ENCODE measurements at regions not wholly inside any gene's neighbourhood (a gene's known extent, or its start where the extent isn't known, plus 50 kb on each side); places are given as distances from the start of the nearest gene placed in this dataset.

DNA sequence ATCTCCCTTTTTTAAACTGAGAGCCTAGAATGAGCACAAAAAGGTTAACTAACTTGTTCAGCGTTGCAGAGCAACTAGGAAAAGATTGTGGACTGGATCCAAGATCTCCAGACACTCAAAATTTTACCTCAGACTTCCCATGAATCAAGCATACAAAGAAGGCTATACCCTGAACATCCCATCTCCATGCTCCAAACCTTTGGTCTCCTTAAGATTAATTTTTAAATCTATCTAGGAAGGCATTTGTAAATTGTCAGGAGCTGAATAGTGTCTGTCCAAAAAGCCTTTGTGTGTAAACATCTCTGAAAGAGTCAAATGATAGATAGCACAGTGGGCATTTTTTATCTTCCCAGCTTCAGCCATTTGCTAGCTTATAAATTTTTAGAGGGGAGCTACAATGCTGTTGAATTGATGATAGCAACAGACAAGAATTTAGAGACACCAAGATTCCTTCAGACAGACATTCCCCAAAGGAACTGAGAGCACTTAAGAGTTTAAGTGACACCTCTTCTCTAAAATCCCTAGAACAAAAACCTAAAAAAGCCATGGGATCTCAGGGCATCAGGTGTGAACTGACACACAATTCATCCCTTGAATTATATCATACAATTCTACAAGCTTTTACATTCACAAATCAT is 480.8 kb upstream of the FAM241A start:
- DNase-seq (ENCODE audit: low spot score), result no peak

GRCh38 chr4:111666826-111667360 is 478.4 kb upstream of the FAM241A start:
- DNase-seq (ENCODE audit: low spot score), result no peak

- no peak for DNase-seq (ENCODE audit: low spot score)
Measured at GRCh38 chr4:111671756-111672155, 473.5 kb upstream of the FAM241A start.

- no peak for DNase-seq (ENCODE audit: low spot score)
Measured at GRCh38 chr4:111675746-111676145, 469.5 kb upstream of the FAM241A start.

DNA sequence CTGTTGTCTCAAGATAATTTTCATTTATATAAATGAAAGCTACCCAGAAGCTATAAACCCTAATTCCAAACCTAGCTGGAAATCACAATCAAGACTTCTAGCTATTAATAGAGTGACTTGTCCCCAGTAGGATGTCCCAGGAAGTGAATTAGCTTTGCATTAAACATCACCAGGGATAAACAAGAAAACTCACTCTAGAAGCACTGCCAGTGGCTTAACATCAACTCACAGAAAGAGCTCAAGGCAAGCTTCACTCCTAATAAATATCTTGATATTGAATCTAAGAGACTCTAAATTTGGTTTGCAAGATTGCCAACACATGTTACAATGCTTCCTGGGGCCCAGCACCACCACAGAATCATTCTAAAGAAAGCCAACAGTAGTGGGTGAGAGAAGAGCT is 468.7 kb upstream of the FAM241A start:
- DNase-seq (ENCODE audit: low spot score), result no peak

GRCh38 chr4:111678479-111678878 is 466.8 kb upstream of the FAM241A start:
- DNase-seq (ENCODE audit: low spot score), result no peak

DNA sequence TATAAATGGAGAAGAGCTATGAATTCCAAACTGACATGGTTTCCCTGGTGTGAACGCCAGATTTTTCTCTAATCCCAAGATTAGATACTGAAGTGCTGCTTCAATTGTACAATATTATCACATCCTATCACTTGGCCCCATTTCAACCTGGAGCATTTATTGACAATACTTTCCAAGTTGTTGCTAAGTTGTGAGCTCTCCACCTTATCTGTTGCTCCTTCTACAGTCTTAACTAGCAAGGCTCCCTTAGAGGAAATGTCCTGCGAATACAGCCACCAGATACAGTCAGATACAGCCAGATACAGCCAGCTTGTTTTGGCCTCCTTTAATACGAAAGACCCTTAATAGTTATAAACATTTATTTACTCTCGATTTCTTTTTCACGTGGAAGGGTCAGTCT is 466.3 kb upstream of the FAM241A start:
- no peak for DNase-seq (ENCODE audit: low spot score)

- no peak for DNase-seq (ENCODE audit: low spot score)
Measured at GRCh38 chr4:111681270-111681669, 464.0 kb upstream of the FAM241A start.

DNA sequence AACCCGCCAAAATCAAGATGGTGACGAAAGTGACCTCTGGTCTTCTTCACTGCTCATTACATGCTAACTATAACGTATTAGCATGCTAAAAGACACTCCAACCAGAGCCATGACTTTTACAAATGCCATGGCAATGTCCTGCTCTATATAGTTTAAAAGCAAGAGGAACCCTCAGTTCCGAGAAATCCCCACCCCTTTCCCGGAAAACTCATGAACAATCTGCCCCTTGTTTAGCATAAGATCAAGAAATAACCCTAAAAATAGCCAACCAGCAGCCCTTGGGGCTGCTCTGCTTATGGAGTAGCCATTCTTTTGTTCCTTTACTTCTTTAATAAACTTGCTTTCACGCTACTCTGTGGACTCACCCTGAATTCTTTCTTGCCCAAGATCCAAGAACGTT is 463.5 kb upstream of the FAM241A start:
- DNase-seq (ENCODE audit: low spot score), result no peak

DNA sequence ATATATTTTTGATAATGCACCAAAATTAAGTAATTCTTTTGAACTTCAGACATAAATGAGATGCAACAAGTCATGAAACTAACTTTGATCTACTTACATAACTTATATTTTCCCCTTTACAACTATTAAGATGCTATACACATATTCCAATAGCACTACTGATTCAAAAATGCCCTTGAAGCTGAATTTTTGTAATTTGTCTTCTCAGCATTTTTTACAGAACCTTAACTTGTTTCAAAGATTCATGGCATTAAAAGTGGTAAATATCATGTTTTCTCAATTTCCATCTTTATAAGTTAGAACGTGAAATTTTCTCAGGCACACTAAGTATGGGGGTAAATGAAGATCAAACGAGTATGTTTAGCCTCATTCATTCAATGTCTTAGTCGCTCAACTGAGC is 460.0 kb upstream of the FAM241A start:
- no peak for DNase-seq (ENCODE audit: low spot score)

DNA sequence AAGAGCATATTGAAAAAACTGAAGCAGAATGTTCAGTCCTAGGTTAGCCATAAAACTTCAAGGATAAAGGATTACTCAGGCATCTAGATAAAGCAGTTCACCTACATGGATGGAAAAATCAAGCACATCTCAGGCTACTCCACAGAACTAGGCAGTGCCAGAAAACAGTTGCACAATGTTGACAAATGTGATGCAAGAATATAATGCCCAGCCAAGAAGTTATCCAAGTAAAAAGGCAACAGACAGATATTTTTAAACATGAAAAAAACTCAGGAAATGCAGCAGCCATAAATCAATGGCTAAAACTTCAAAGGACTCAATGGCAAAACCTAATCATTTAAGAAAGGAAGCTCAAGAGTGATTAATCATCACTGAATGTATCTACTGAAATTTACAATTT is 456.0 kb upstream of the FAM241A start:
- DNase-seq (ENCODE audit: low spot score), result no peak

GRCh38 chr4:111689731-111690130 is 455.5 kb upstream of the FAM241A start:
- DNase-seq (ENCODE audit: low spot score), result no peak

GRCh38 chr4:111693758-111694157 is 451.5 kb upstream of the FAM241A start:
- DNase-seq (ENCODE audit: low spot score), result no peak

GRCh38 chr4:111695677-111696076 is 449.6 kb upstream of the FAM241A start:
- DNase-seq (ENCODE audit: low spot score), result no peak

GRCh38 chr4:111696505-111696904 is 448.7 kb upstream of the FAM241A start:
- DNase-seq (ENCODE audit: low spot score), result no peak

DNA sequence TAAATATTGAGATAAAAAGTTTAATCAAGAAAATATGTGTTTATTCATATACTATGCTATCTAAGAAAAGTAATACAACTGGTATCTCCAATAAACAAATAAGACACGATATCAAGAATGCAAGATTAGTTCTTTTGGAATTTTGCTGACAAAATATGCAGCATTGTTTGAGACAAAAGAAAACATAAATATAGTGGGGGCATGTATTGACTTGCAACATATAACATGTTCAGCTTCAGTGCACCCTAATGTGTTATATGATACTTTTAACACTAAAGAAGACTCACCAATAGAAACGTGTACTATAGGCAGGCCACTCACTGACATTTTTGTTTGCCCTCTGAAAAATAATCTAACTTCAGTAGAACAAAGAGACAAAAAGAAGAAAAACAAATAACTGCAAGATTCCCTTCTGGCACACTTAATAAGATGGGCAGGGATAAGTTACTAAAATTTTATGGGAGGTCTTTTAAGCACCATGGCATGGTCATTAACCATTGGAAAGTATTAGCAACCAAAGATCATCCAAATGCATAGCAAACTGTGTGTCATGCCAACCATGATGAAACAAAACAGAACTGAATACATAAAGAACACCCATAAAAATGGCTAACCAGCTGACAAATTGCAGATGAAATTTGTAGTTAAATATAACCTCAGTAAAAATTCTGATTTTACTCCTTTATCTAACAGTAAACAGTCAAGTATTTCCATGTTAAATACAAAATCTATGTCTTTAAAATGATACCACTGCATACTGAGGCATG is 447.9 kb upstream of the FAM241A start:
- DNase-seq (ENCODE audit: low spot score), result no peak

GRCh38 chr4:111698361-111698760 is 446.9 kb upstream of the FAM241A start:
- DNase-seq (ENCODE audit: low spot score), result no peak

- DNase-seq (ENCODE audit: low spot score), result no peak
Measured at GRCh38 chr4:111699165-111699564, 446.1 kb upstream of the FAM241A start.

DNA sequence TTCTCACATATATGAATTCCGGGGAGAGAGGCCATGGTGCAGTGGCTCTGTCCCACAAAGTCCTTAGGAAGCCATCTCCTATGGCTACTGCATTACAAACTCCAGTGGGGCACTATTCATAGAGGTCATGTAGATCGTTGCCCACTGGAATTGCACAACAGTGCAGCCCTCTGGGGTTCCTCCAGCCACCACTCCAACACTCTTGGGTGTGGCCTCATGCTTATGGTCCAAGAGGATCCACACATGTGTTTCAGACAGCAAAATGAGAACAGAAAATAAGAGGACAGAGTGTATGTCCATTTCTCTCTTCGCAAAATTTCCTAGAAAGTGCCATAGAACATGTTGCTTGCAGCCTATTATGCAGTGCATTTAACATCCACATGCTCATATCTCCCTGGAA is 444.2 kb upstream of the FAM241A start:
- DNase-seq (ENCODE audit: low spot score), result no peak

DNA sequence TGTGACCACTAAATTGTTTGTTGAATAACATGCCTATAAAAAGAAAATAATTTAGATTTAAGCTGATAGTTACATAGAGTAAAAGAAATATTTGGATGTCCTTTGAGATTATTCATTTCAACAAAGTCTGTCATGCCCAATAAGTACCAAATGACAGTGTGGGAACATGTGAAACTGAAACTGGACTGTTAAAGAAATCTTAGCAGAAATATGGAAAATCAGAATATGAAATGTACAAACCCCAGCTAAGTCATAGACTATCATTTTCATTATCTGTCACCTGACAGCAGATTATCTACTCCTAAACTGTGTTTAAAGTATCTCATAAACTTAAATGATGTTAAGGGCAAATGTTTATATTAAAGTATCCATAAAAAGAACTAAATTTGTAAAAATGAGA is 437.8 kb upstream of the FAM241A start:
- DNase-seq (ENCODE audit: low spot score), result no peak

GRCh38 chr4:111712093-111712677 is 433.1 kb upstream of the FAM241A start:
- no peak for DNase-seq (ENCODE audit: low spot score)

- no peak for DNase-seq (ENCODE audit: low spot score)
Measured at GRCh38 chr4:111713276-111713675, 432.0 kb upstream of the FAM241A start.

DNA sequence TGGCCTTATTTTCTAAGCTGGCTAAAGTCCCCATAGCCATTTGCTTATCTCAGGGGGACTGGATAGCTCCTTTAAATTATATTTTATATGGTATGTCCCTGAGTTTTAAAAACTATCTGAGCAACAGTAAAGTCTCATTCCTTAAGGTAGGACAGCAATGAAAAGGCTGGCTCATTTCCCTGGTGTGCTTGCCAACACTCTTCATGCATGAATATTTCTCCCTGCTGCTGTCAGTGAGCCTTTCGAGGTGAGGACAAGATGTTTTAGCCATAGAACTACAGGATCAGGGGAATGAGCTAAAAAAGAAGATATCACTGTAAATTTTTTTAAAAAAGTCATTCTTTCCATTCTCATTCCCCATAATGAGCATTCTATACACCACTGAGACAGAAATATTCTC is 427.3 kb upstream of the FAM241A start:
- no peak for DNase-seq (ENCODE audit: low spot score)
